ENCODE measurements at regions not wholly inside any gene's neighbourhood (a gene's known extent, or its start where the extent isn't known, plus 50 kb on each side); places are given as distances from the start of the nearest gene placed in this dataset.
A peak's percentile ranks its signal among the peaks of the same experiment; 100 is the strongest.

DNA sequence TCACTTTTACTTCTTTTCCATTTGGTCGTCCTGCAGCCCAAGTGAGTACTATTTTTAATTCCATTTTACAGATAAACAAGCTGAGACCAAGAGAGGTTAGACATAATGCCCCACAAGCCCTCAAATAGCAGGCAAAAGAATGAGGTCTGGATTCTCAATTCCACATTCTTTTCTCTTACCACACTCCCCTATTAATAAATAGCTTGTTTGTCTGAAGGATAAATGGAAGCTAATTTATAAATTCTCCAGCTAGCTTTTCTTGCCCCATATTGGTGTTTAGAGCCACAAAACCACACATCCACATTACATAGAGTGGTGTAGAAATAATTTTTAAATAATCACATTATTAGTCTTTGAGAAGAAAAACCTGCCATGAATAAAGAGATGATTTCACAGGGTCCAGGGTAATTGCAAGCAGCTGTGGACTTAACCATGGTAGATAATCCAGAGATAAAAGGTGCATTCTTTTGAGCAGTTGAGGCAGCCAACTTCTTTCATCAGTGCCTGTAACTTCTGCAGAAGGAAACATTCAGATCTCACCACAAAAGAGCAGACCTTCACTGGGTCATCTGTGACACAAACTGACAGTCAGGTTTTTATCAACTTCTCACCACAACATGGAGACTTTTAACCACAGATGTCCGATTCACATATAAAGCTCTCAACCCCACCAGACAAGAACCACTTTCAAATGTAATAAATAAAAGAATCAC lies 313.4 kb upstream of the STT3B start:
- no peak for DNase-seq

DNA sequence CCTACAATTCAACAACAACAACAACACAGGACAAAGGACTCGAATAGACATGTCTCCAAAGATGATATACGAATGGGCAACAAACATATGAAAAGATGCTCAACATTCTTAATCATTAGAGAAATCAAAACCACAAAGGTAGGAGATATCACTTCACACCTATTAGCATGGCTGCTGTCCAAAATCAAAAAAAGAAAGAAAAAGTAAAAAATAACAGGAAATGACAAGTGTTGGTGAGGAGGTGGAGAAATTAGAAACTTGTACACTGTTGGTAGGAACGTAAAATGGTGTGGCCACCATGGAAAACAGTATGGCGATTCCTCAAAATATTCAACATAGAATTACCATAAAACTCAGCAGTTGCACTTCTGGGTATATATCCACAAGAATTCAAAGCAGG lies 312.3 kb upstream of the STT3B start:
- DNase-seq: no peak

DNA sequence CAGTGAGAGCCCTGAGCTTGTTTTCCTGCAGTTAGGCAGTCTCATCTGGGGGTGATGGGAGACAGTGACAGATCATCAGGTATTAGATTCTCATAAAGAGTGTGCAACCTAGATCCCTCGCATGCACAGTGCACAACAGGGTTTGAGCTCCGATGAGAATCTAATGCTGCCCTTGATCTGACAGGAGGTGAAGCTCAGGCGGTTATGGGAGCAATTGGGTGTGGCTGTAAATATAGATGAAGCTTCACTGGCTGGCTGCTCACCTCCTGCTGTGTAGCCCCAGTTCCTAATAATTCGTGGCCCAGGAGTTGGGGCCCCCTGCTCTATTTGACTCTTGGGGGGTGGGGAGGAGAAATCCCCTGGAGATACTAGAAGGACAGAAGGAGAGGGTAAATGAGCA lies 309.4 kb upstream of the STT3B start:
- DNase-seq: no peak

DNA sequence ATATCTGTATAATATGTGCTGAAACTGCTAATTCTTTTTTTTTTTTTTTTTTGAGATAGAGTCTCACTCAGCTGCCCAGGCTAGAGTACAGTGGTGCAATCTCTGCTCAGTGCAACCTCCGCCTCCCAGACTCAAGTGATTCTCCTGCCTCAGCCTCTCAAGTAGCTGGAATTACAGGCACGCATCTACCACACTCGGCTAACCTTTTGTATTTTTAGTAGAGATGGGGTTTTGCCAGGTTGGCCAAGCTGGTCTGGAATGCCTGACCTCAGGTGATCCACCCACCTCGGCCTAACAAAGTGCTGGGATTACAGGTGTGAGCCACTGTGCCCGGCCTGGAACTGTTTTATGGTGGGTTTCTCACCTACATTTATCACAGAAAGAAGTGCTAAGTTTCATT lies 307.8 kb upstream of the STT3B start:
- no peak for DNase-seq

DNA sequence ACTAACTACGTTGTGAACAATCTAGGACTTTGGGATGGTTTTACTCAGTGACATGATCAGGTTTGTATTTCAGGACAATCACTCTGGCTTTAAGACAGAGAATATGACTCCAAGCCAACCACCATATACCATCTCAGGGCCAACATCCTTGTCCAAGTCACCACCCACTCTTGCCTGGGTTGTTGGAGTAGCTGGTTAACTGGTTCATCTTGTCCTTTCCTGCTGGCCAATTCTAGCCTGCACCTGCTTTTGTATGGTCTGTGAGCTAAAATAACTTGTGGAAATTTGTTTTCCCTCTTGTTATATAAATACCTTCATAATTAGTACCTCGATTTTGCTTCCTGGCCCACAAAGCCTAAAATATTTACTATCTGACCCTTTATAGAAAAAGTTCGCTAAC lies 306.8 kb upstream of the STT3B start:
- no peak for DNase-seq

DNA sequence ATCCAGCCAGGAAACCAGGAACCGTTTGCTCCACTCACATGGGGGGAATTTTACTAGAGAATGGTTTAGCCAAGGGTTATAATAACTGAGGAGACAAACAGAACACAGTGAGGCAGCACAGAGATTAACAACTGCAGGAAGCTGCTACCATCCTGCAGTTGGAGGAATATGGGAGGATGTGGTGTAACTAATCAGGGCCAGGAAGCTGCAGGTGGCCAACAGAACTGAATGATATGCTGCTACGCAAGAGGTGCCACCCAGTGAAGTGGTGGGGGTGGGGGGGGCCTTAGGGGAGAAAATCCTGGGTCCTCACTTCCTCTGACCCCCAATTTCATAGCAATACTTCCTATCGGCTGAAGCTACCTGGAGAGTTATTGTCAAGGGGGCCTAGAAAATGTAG lies 306.4 kb upstream of the STT3B start:
- DNase-seq: no peak

DNA sequence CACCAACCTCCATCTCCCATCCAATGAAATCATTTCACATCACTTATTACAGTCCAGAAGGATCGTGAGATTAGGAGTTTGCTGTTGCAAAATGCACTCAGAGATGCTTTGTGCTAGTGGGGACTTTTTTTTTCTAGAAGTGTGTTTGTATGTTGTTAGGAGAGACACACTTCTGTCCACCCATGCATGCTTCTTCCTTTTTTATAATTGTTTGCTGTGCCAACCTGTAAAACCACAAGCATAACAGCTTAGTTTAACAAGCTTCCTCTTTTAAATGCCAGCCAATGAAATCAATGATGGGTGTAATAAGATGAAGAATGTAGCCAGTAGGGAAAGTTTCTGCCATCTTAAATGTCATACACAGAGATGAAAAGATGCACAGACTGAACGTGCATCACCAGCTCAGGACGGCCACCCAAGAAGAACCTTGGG lies 305.6 kb upstream of the STT3B start:
- no peak for DNase-seq

DNA sequence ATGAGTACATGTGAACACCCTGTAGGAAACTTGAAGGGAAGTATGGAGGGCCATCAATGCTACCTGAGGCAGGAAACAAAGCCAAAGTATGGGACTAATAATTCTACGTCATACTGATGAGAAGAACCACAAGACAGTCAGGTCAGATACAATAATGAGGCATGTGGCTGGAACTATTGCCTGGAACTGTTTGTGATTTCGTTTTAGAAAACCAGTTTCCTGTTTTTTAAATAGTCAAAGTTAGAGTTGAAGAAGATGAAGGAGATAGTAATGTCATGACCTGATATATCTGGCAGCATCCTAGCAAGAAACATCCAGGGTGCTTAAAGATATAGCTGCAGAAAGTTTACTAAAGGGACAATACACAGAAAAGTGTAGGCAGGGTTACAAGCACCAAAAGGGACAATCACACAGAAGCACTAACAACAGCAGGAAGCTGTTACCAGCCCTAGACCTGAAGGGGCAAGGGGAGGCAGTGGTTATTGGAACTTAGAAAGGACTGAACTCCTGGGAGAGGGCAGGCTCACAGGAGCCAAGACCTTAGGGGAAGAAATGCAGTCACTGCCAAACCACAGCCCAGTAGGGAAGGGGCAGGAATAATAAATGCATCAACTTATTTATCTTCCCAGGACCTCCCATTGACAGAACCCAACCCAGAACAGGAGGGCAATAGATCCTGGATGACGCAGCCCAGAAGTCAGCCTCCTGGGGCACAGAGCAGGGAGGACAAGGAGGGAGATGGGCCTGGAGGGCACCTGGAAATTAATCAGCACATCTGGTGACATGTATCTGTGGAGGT lies 302.1 kb upstream of the STT3B start:
- no peak for DNase-seq

DNA sequence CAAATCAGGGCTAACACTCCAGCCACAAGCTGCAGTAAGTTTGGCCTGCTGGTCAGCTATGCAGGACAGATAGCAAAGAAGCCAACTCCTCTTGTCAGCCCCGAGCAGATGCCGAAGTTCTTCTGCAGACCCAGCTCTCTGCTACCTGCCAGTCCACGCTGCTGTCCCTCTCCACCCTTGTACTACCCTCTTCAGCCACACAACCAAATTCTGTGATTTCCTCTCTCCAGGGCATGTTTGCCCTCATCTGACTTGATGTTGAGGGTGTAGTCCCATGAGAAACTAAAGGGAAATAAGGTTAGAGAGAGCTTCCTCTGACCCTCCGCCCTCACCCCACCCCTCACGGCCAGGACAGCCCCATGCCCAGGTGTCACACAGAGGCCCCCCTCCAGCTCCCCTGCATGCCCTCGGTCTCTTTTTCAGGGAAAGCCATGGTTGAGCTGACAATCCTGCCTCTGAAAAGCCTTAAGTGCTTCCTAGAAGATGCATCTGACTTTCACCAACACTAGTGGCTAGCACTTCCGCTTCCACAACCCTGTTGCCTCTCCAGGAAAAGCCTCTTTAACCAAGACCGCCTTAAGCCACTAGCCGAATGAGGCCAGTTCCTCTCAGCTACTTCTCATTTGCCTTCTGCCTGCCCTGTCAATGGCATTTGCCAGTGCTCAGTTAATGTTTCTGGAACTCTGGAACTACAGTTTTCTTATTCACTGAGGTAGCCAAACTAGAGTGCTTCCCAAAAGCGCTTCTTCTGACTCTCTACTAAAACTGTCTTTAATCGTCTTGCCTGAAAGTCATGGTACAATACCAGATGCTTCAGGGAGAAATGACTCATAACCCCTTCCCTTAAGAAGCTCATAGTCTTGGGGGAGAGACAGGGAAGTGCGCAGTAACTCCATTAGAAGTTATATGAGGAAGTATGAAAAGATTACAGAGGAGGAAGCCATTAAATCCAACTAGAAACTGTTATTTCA lies 300.4 kb upstream of the STT3B start:
- DNase-seq: peak in 1 of 56 donors; percentile 21

DNA sequence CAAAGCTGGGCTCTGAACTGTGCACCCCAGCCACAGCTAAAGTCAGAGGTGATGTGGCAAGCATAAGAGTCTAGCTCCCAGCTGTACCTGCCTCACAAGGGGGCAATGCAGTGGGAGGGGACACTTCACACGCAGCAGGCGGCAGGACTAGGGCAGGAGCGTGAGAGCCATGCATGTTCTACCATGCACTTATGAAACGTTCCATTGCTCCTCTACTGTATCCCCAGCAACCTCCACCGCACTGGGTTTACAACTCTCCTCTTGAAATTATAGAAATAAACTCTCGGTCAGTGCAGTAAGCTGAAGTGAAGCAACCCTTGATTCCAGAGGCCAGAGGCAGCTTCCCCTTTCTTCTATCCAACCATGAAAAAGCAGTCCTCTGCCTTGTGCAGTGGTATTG lies 298.6 kb upstream of the STT3B start:
- no peak for DNase-seq

DNA sequence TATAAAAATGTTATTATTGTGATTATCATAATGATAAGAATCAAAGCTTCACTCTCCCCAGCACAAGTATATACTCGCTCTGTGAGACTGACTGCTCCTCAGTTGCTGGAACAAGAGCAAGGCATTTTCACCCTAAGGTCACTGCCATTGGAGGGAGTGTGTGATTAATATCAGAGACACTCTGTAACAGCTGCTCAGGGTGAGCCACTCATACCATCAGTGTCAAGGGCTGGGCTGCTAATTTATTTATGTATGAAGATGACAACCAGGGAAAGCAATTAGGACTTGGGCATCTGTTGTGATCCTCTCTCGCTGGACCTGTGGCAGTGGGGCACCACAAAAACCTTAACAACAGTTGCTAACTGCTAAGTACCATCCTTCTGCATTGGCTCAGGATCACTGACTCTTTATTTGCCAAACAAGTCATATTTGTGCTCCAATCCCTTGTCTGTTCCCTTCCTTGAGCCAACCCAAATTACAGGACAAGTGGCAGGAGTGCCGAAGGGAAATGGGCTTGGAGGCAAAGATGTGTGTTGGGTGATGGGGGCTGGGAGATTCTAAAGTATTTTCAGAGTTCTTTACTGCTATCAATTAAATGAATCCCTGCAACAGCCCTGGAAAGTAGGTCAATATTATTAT lies 297.5 kb upstream of the STT3B start:
- no peak for DNase-seq

DNA sequence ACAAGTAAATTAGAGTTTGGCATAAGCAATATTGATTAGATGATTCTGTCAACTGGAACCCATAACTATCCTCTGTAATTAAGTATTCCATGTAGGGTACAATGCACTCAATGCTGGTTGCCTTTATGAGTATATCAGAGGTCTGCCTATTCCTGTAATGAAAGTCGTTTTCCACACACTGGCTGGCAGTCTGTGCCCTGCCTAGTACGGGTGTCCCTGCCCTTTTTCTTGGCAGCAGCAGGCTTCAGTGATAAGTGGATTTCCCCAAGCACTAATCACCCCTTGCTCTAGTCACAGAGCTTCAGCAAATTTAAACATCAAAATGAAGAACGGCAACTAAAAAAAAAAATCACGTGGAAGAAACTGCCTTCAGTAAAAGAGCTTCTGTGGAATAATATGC lies 294.8 kb upstream of the STT3B start:
- DNase-seq: no peak

DNA sequence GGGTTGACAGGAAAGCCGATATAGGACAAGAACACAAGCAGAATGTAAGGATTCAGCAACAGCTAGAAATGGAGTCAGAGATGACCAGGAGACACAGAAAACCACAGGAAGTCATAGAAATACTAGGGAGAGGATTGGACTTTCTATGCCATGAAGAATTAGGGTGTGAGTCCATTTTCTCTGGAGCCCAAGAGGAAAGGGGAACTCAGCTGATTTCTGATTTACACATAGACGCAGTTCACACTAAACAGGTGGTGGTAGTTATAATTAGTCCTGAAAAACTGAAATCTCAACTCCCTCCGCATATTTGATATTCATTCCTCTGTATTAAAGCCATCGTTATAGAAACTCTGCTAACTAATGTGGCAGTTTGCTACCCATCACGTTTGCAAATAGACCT lies 292.7 kb upstream of the STT3B start:
- DNase-seq: no peak

DNA sequence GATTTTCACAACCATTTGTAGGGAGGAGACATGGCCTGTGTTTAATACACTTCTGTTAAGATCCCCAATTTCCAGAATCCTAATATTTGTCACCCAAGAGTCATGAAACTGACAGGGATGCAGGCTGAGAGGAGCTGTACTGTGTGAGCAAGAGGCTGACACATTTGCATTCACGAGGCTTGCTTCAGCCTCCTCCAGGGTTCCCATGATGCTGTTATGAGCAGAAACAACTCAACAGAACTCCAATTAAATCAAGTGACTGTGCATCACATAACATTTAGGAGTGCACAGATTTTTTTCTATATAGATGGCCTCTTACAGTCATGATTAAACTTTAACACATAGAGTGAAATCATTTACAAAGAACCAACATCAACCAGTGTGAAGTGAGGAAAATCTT lies 292.3 kb upstream of the STT3B start:
- peak in 15 of 56 donors; percentile 2 to 50 (median 9) for DNase-seq

DNA sequence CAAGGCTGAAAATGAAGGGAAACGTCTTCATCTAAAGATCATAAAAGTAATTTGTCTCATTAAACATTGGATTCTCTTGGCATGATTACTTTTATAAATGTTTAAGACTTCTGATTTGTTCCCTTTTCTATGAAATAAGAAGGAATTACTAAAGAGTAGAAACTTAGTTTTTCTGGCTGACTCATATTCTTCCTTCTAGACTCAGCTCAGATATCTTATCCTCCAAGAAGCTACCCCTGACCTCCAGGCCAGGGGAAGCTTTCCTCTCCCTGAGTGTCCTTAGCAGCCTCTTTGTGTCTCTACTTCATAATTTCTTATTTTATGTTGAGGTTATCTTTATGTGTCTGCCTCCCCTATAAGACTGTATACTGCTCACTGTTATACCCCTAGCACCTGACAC lies 291.9 kb upstream of the STT3B start:
- no peak for DNase-seq

DNA sequence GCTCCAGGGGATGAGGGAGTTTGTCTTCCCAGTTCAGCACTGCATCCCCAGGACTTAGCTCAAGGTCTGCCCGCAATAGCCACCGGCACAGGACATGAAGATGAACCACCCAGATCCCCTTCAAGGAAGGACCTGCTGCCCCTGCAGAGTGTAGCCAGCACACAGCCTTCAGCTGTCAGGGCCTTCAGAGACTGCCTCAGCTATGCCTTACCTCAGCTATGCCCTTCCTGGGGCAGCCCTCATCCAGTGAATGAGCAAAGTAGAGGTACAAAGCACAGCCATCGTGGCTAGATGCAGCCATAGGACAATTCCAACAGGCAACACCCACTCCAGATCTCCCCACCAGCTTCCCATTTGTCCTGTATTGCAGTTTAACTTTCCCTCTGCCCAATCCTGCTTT lies 291.2 kb upstream of the STT3B start:
- DNase-seq: no peak

DNA sequence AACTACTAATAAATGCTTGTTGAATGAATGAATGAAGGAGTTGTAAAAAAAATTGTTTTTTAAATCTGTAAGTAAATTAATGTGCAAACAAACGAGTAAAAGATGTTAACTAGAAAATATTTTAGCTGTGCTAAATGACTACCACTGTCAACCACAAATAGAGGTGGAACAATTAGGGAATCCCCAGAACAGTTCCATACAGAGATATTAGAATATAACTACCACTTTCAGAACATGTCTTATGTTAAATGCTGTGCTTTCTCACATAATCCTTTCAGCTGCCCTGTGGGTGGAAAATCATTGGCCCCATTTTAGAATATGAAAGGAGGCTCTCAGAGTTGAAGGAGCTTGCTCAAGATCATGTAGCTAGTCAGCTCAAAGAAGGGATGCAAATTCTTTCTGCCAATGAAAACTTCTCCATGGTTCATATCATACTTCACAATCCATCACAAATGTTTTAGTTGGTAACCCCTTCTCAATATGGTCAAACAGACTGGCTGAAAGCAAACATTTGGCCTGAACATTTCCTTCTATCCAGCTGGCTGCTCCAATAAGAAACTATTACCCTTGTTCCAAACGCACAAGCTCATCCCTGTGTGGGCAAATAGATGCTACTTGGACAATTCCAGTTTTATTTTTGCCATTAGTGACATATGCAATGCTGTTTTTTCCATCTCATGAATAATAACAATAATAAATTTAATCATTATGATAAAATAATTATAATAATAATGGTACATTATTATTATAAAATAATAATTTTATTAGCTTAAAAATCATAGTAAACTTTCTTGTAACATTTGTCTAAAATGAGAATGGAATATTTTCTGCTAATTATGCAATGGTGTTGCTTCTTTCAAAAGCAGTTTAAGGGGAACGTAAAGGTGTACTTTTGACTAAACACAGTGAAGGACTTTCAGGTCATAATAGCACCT lies 290.4 kb upstream of the STT3B start:
- DNase-seq: no peak

DNA sequence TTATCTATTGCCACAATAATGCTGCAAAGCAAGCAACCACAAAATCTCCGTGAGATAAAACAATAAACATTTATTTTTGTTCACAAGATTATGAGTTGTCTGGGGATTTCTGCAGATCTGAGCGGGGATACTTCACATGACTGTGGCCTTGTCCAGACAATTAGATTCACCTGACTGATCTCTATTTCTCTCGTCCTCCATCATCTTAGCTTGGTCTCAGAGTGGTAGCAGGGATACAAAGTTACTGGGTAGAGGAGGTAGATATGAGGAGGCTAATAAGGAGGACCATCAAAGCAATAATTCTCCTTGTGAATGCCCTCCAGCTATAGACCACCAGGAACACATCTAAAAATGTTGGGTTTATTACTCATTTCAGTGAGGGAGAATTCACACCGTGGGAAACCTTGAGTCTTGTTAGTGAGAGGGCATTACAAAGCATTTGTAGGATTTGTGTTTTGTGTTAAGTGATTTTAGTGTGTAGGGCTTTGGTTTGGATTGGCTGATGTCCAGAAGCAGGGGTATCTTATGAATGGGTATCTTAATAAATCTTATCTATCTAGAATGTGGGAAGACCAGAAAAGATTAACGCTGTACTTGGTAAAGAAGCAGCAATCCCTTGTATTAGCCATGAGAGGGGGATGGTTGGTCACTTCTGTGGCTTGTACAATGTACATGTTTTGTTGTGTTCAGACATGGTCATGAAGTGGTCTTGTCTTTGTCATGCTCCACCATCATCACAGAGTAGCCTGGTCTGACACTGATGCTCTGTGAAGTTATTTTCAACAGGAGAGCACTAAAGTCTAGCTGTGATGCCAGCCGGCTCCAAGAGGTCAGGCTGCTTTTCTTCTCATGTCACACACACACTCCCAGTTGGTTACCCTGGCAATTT lies 287.6 kb upstream of the STT3B start:
- no peak for DNase-seq
